Colonic mucosa (tissue), 4 donors: ENCODE measurements at regions not wholly inside any gene's neighbourhood (a gene's known extent, or its start where the extent isn't known, plus 50 kb on each side); places are given as distances from the start of the nearest gene placed in this dataset.

ENCODE experiments used
- DNase-seq: peaks from one replicate; pipeline ENCODE4 v3.0.0-alpha.2; 2020
- H3K27ac ChIP-seq: fragments of 200-600 bp; one replicate; pipeline ENCODE4 v1.8.0; 2021
- H3K27me3 ChIP-seq: fragments of 200-600 bp; one replicate; pipeline ENCODE4 v1.8.0; 2021
- H3K36me3 ChIP-seq: fragments of 200-600 bp; one replicate; pipeline ENCODE4 v1.8.0; 2021
- H3K4me1 ChIP-seq: fragments of 200-600 bp; one replicate; pipeline ENCODE4 v1.8.0; 2021; ENCODE audit warnings: mild to moderate bottlenecking
- H3K4me3 ChIP-seq: fragments of 200-600 bp; one replicate; pipeline ENCODE4 v1.8.0; 2021
- H3K9ac ChIP-seq, 2 donors: one replicate each; pipeline ENCODE4 v1.7.0; 2013; ENCODE audit warnings: control low read depth in 2 of 2, low read depth in 2 of 2, low read length in 2 of 2
- H3K9me3 ChIP-seq: fragments of 200-600 bp; one replicate; pipeline ENCODE4 v1.8.0; 2021
- CTCF ChIP-seq: fragments of 200-600 bp; IDR thresholded peaks from one replicate; pipeline ENCODE4 v1.8.0; 2022; ENCODE audit warnings: antibody characterized with exemption, mild to moderate bottlenecking
- intact Hi-C: fragments of 100-400 bp; cut with DNase I; formaldehyde crosslinking; loops from one replicate; pipeline ENCODE4 v1.14.1; 2022
- donor health status: healthy.
- donor health status: DM: no; HTN: no; CAD: no.
- donor health status: DM: no; HTN: no; CAD: no.

GRCh38 chr1:18045203-18045602, 62.4 kb upstream of the IGSF21 start:
- Histone ChIP-seq H3K36me3 (no peaks in the 10 kb centered on the region), H3K4me1 (no peaks in the 10 kb centered on the region), H3K4me3 (no peak overlapping the region), H3K9me3 (no peaks in the 10 kb centered on the region), H3K27ac (no peak overlapping the region), H3K27me3 (no peaks in the 10 kb centered on the region), H3K9ac (no peak overlapping the region)
- no peak for DNase-seq
- TF ChIP-seq CTCF = no peak
- intact Hi-C loops = no loop called here

- Histone ChIP-seq H3K9ac (no peak overlapping the region), H3K27ac (no peak overlapping the region), H3K27me3 (no peaks in the 10 kb centered on the region), H3K4me1 (no peaks in the 10 kb centered on the region), H3K4me3 (no peak overlapping the region), H3K9me3 (no peaks in the 10 kb centered on the region), H3K36me3 (no peaks in the 10 kb centered on the region)
- no peak for DNase-seq
- TF ChIP-seq CTCF = no peak
- intact Hi-C loops = no loop called here
Measured at GRCh38 chr1:18045621-18046020, 62.0 kb upstream of the IGSF21 start.

GRCh38 chr1:18047122-18047521, 60.5 kb upstream of the IGSF21 start:
- Histone ChIP-seq H3K4me3 (no peak overlapping the region), H3K27ac (no peak overlapping the region), H3K27me3 (no peaks in the 10 kb centered on the region), H3K36me3 (no peaks in the 10 kb centered on the region), H3K4me1 (no peaks in the 10 kb centered on the region), H3K9ac (no peak overlapping the region), H3K9me3 (no peaks in the 10 kb centered on the region)
- no peak for DNase-seq
- no peak for TF ChIP-seq CTCF
- intact Hi-C loops = no loop called here

- H3K9me3 ChIP-seq = no peaks in the 10 kb centered on the region
- TF ChIP-seq CTCF = no peak
- no peak for DNase-seq
- no peaks in the 10 kb centered on the region for H3K36me3 ChIP-seq
- no peak overlapping the region for H3K4me3 ChIP-seq
- H3K4me1 ChIP-seq = no peaks in the 10 kb centered on the region
- intact Hi-C loops = no loop called here
- no peak overlapping the region for H3K9ac ChIP-seq
- H3K27me3 ChIP-seq = no peaks in the 10 kb centered on the region
- H3K27ac ChIP-seq = no peak overlapping the region
Measured at GRCh38 chr1:18049228-18049627, 58.4 kb upstream of the IGSF21 start.

GRCh38 chr1:18052671-18053070, 54.9 kb upstream of the IGSF21 start:
- Histone ChIP-seq H3K4me1 (no peaks in the 10 kb centered on the region), H3K27me3 (no peaks in the 10 kb centered on the region), H3K4me3 (no peak overlapping the region), H3K36me3 (no peaks in the 10 kb centered on the region), H3K27ac (no peak overlapping the region), H3K9me3 (no peaks in the 10 kb centered on the region), H3K9ac (no peak overlapping the region)
- TF ChIP-seq CTCF = no peak
- intact Hi-C loops = no loop called here
- DNase-seq = no peak

GRCh38 chr1:18055156-18055555, 52.4 kb upstream of the IGSF21 start:
- no peak overlapping the region for H3K9ac ChIP-seq
- no peaks in the 10 kb centered on the region for H3K36me3 ChIP-seq
- no peak overlapping the region for H3K27ac ChIP-seq
- H3K27me3 ChIP-seq = no peaks in the 10 kb centered on the region
- TF ChIP-seq CTCF = no peak
- H3K9me3 ChIP-seq = no peaks in the 10 kb centered on the region
- intact Hi-C loops = no loop called here
- no peak for DNase-seq
- no peak overlapping the region for H3K4me3 ChIP-seq
- no peaks in the 10 kb centered on the region for H3K4me1 ChIP-seq
